Uterus (tissue), 3 donors: ENCODE measurements at regions not wholly inside any gene's neighbourhood (a gene's known extent, or its start where the extent isn't known, plus 50 kb on each side); places are given as distances from the start of the nearest gene placed in this dataset.

Experiments used
- DNase-seq, 2 donors: peaks; one replicate each; pipeline ENCODE4 v3.0.0-alpha.2; 2019 to 2020
- H3K27ac ChIP-seq, 2 donors: fragments of 200-600 bp; sonication (generic); 1 replicate in 1 of 2; 2 replicates in 1 of 2; pipeline ENCODE4 v1.5.1; 2016 to 2018
- H3K27me3 ChIP-seq, 2 donors: fragments of 200-600 bp; sonication (generic); one replicate each; pipeline ENCODE4 v1.5.1; 2018 to 2019; ENCODE audit warnings: control low read depth in 1 of 2
- H3K36me3 ChIP-seq, 2 donors: fragments of 200-600 bp; sonication (generic); one replicate each; pipeline ENCODE4 v1.5.1; 2019; ENCODE audit warnings: control low read depth in 1 of 2
- H3K4me1 ChIP-seq, 2 donors: fragments of 200-600 bp; sonication (generic); one replicate each; pipeline ENCODE4 v1.5.1; 2018 to 2019; ENCODE audit warnings: control low read depth in 1 of 2
- H3K4me3 ChIP-seq, 2 donors: fragments of 200-600 bp; sonication (generic); 1 replicate in 1 of 2; 2 replicates in 1 of 2; pipeline ENCODE4 v1.5.1; 2018 to 2019; ENCODE audit warnings: mild to moderate bottlenecking in 1 of 2
- H3K9me3 ChIP-seq, 2 donors: fragments of 200-600 bp; sonication (generic); one replicate each; pipeline ENCODE4 v1.5.1; 2019; ENCODE audit warnings: control low read depth in 1 of 2
- CTCF ChIP-seq, 4 experiments: fragments of 200-600 bp in 2 of 4; fragments of 450-650 bp in 2 of 4; sonication (generic) in 2 of 4; IDR thresholded peaks; one replicate each; pipeline ENCODE4 v1.5.1; 2016 to 2019; ENCODE audit warnings: antibody characterized with exemption in 4 of 4, mild to moderate bottlenecking in 2 of 4, moderate library complexity in 1 of 4
- POLR2A ChIP-seq, 2 donors: fragments of 450-650 bp; IDR thresholded peaks; one replicate each; pipeline ENCODE4 v1.6.1; 2016; ENCODE audit warnings: antibody characterized with exemption in 2 of 2, mild to moderate bottlenecking in 1 of 2, moderate library complexity in 1 of 2
- intact Hi-C: fragments of 100-400 bp; cut with DNase I; formaldehyde crosslinking; loops from one replicate; pipeline ENCODE4 v1.15.1; 2023; ENCODE audit warnings: low total_unique reads
- donor health status: DM: yes; HTN: yes; CAD: no.

GRCh38 chr13:73971481-73971880 lies 162.7 kb downstream of the KLF12 start:
- H3K27ac ChIP-seq, result no peak overlapping the region
- DNase-seq, result no peak
- H3K4me3 ChIP-seq, result no peak overlapping the region
- no peaks in the 10 kb centered on the region for H3K27me3 ChIP-seq
- H3K4me1 ChIP-seq, result no peaks in the 10 kb centered on the region
- no peaks in the 10 kb centered on the region for H3K36me3 ChIP-seq
- TF ChIP-seq CTCF (IDR thresholded peaks at IDR 0.05), result no peak
- no peak for TF ChIP-seq POLR2A (IDR thresholded peaks at IDR 0.05)
- H3K9me3 ChIP-seq, result no peaks in the 10 kb centered on the region
- intact Hi-C loops, result no loop called here

GRCh38 chr13:73970421-73971055 lies 163.7 kb downstream of the KLF12 start:
- H3K4me1 ChIP-seq, result peaks cover 0 to 4% of the 10 kb centered on the region in 2 donors
- no peak for DNase-seq
- no peak overlapping the region for H3K4me3 ChIP-seq
- H3K27ac ChIP-seq, result no peak overlapping the region
- no peaks in the 10 kb centered on the region for H3K27me3 ChIP-seq
- H3K36me3 ChIP-seq, result no peaks in the 10 kb centered on the region
- H3K9me3 ChIP-seq, result no peaks in the 10 kb centered on the region
- intact Hi-C loops, result no loop called here
- TF ChIP-seq POLR2A (IDR thresholded peaks at IDR 0.05) (no peak), CTCF (IDR thresholded peaks at IDR 0.05) (no peak)

GRCh38 chr13:73967397-73968165 lies 166.6 kb downstream of the KLF12 start:
- Histone ChIP-seq H3K27me3 (no peaks in the 10 kb centered on the region), H3K4me3 (no peak overlapping the region), H3K4me1 (peaks cover 0 to 4% of the 10 kb centered on the region in 2 donors), H3K27ac (no peak overlapping the region), H3K36me3 (no peaks in the 10 kb centered on the region), H3K9me3 (no peaks in the 10 kb centered on the region)
- no peak for TF ChIP-seq POLR2A (IDR thresholded peaks at IDR 0.05)
- intact Hi-C loops, result no loop called here
- no peak for DNase-seq

GRCh38 chr13:73966331-73966730 lies 167.9 kb downstream of the KLF12 start:
- DNase-seq, result no peak
- H3K4me3 ChIP-seq, result no peak overlapping the region
- intact Hi-C loops, result no loop called here

GRCh38 chr13:73962284-73962683 lies 171.9 kb downstream of the KLF12 start:
- H3K4me1 ChIP-seq, result peaks cover 0 to 4% of the 10 kb centered on the region in 2 donors
- H3K4me3 ChIP-seq, result no peak overlapping the region
- H3K9me3 ChIP-seq, result no peaks in the 10 kb centered on the region
- no peaks in the 10 kb centered on the region for H3K36me3 ChIP-seq
- intact Hi-C loops, result no loop called here
- no peaks in the 10 kb centered on the region for H3K27me3 ChIP-seq
- H3K27ac ChIP-seq, result no peak overlapping the region
- TF ChIP-seq CTCF (IDR thresholded peaks at IDR 0.05) (no peak), POLR2A (IDR thresholded peaks at IDR 0.05) (no peak)
- no peak for DNase-seq

More at GRCh38 chr13:73966331-73966730, 167.9 kb downstream of the KLF12 start:
- Histone ChIP-seq H3K36me3 (no peaks in the 10 kb centered on the region), H3K4me1 (peaks cover 0 to 4% of the 10 kb centered on the region in 2 donors), H3K9me3 (no peaks in the 10 kb centered on the region), H3K27me3 (no peaks in the 10 kb centered on the region), H3K27ac (no peak overlapping the region)
- no peak for TF ChIP-seq CTCF (IDR thresholded peaks at IDR 0.05)
- no peak for TF ChIP-seq POLR2A (IDR thresholded peaks at IDR 0.05)
